Uterus (tissue), 2 donors: ENCODE measurements at regions not wholly inside any gene's neighbourhood (a gene's known extent, or its start where the extent isn't known, plus 50 kb on each side); places are given as distances from the start of the nearest gene placed in this dataset.

Source experiments
- CTCF ChIP-seq, 4 experiments: fragments of 200-600 bp in 2 of 4; fragments of 450-650 bp in 2 of 4; sonication (generic) in 2 of 4; IDR thresholded peaks; one replicate each; pipeline ENCODE4 v1.5.1; 2016 to 2019; ENCODE audit warnings: antibody characterized with exemption in 4 of 4, mild to moderate bottlenecking in 2 of 4, moderate library complexity in 1 of 4
- POLR2A ChIP-seq, 2 donors: fragments of 450-650 bp; IDR thresholded peaks; one replicate each; pipeline ENCODE4 v1.6.1; 2016; ENCODE audit warnings: antibody characterized with exemption in 2 of 2, mild to moderate bottlenecking in 1 of 2, moderate library complexity in 1 of 2

GRCh38 chr3:153629148-153629547 is 467.1 kb downstream of the RAP2B start:
- no peak for TF ChIP-seq POLR2A (IDR thresholded peaks at IDR 0.05)
- no peak for TF ChIP-seq CTCF (IDR thresholded peaks at IDR 0.05)
